NCI-H446 treated with DMSO at 0.1 percent for 48 hours (cell line): ENCODE measurements at regions not wholly inside any gene's neighbourhood (a gene's known extent, or its start where the extent isn't known, plus 50 kb on each side); places are given as distances from the start of the nearest gene placed in this dataset.
"Not testable (repeated sequence)": the region's sequence is repeated elsewhere in the genome, so short reads cannot be mapped to it uniquely, and the experiment has no call there.

Source experiments
- DNase-seq: peaks from one replicate; lab custom pipeline; 2025; lab: John Stamatoyannopoulos, UW

GRCh38 chr14:34094384-34094783, 143.5 kb upstream of the EGLN3 start:
- no peak for DNase-seq

GRCh38 chr14:34093883-34094282, 143.0 kb upstream of the EGLN3 start:
- no peak for DNase-seq

GRCh38 chr14:34090451-34090850, 139.6 kb upstream of the EGLN3 start:
- no peak for DNase-seq

GRCh38 chr14:34088914-34089313, 138.0 kb upstream of the EGLN3 start:
- DNase-seq, result no peak

GRCh38 chr14:34087571-34087970, 136.7 kb upstream of the EGLN3 start:
- DNase-seq, result no peak

- no peak for DNase-seq
These were observed 135.4 kb upstream of the EGLN3 start for GRCh38 chr14:34086223-34086757.

- DNase-seq, result no peak
These were observed 134.8 kb upstream of the EGLN3 start for GRCh38 chr14:34085695-34086094.

GRCh38 chr14:34081576-34082136, 130.8 kb upstream of the EGLN3 start:
- DNase-seq, result peak; percentile 46

- no peak for DNase-seq
These were observed 130.3 kb upstream of the EGLN3 start for GRCh38 chr14:34081101-34081575.

GRCh38 chr14:34079643-34080042, 128.8 kb upstream of the EGLN3 start:
- not testable (repeated sequence) for DNase-seq

- DNase-seq, result no peak
These were observed 127.4 kb upstream of the EGLN3 start for GRCh38 chr14:34078117-34078743.

- no peak for DNase-seq
These were observed 125.0 kb upstream of the EGLN3 start for GRCh38 chr14:34075826-34076225.

- DNase-seq, result no peak
These were observed 124.3 kb upstream of the EGLN3 start for GRCh38 chr14:34075042-34075744.

GRCh38 chr14:34072921-34073320, 122.0 kb upstream of the EGLN3 start:
- no peak for DNase-seq

GRCh38 chr14:34072401-34072800, 121.5 kb upstream of the EGLN3 start:
- no peak for DNase-seq

- DNase-seq, result no peak
These were observed 120.1 kb upstream of the EGLN3 start for GRCh38 chr14:34070917-34071407.

- no peak for DNase-seq
These were observed 119.1 kb upstream of the EGLN3 start for GRCh38 chr14:34069854-34070582.

GRCh38 chr14:34067587-34067986, 116.7 kb upstream of the EGLN3 start:
- DNase-seq, result no peak

- DNase-seq, result no peak
These were observed 115.0 kb upstream of the EGLN3 start for GRCh38 chr14:34065690-34066391.

- DNase-seq, result no peak
These were observed 114.4 kb upstream of the EGLN3 start for GRCh38 chr14:34065236-34065635.

GRCh38 chr14:34064349-34064748, 113.5 kb upstream of the EGLN3 start:
- DNase-seq, result peak; percentile 24
